ENCODE measurements at regions not wholly inside any gene's neighbourhood (a gene's known extent, or its start where the extent isn't known, plus 50 kb on each side); places are given as distances from the start of the nearest gene placed in this dataset.
A peak's percentile ranks its signal among the peaks of the same experiment; 100 is the strongest.

- Histone ChIP-seq H3K36me3 (ENCODE audit: control insufficient read depth, insufficient read depth, low read length) (no peaks in the 10 kb centered on the region), H3K9me3 (replicated peaks; ENCODE audit: control insufficient read depth, low read depth, low read length) (no peaks in the 10 kb centered on the region), H3K27ac (ENCODE audit: low read length) (no peak overlapping the region), H3K4me3 (ENCODE audit: low read length) (no peak overlapping the region), H3K4me1 (ENCODE audit: control insufficient read depth, insufficient read depth, low read length) (no peaks in the 10 kb centered on the region), H3K27me3 (ENCODE audit: control insufficient read depth, insufficient read depth, low read length) (no peaks in the 10 kb centered on the region)
- DNase-seq: peak; percentile 81
- WGBS (ENCODE audit: insufficient coverage): 20% methylated on average over 2 of the region's 4 CpGs
These were observed 86.5 kb upstream of the ABCC4 start for GRCh38 chr13:95387733-95388207.

- H3K9me3 ChIP-seq (replicated peaks; ENCODE audit: control insufficient read depth, low read depth, low read length): no peaks in the 10 kb centered on the region
- H3K4me3 ChIP-seq (ENCODE audit: low read length): no peak overlapping the region
- no peak for DNase-seq
- no peaks in the 10 kb centered on the region for H3K4me1 ChIP-seq (ENCODE audit: control insufficient read depth, insufficient read depth, low read length)
- no peaks in the 10 kb centered on the region for H3K36me3 ChIP-seq (ENCODE audit: control insufficient read depth, insufficient read depth, low read length)
- no CpG with 5 or more reads among the region's 2 CpGs for WGBS (ENCODE audit: insufficient coverage)
- no peaks in the 10 kb centered on the region for H3K27me3 ChIP-seq (ENCODE audit: control insufficient read depth, insufficient read depth, low read length)
- H3K27ac ChIP-seq (ENCODE audit: low read length): no peak overlapping the region
These were observed 87.3 kb upstream of the ABCC4 start for GRCh38 chr13:95388420-95389079.

GRCh38 chr13:95391362-95391761 is 90.1 kb upstream of the ABCC4 start:
- H3K36me3 ChIP-seq (ENCODE audit: control insufficient read depth, insufficient read depth, low read length): no peaks in the 10 kb centered on the region
- no peaks in the 10 kb centered on the region for H3K27me3 ChIP-seq (ENCODE audit: control insufficient read depth, insufficient read depth, low read length)
- peak; percentile 46 for DNase-seq
- H3K9me3 ChIP-seq (replicated peaks; ENCODE audit: control insufficient read depth, low read depth, low read length): no peaks in the 10 kb centered on the region
- no peak overlapping the region for H3K27ac ChIP-seq (ENCODE audit: low read length)
- no peak overlapping the region for H3K4me3 ChIP-seq (ENCODE audit: low read length)
- WGBS (ENCODE audit: insufficient coverage): 36% methylated on average over 2 of the region's 2 CpGs
- H3K4me1 ChIP-seq (ENCODE audit: control insufficient read depth, insufficient read depth, low read length): no peaks in the 10 kb centered on the region

GRCh38 chr13:95391785-95392184 is 90.5 kb upstream of the ABCC4 start:
- Histone ChIP-seq H3K4me1 (ENCODE audit: control insufficient read depth, insufficient read depth, low read length) (no peaks in the 10 kb centered on the region), H3K27me3 (ENCODE audit: control insufficient read depth, insufficient read depth, low read length) (no peaks in the 10 kb centered on the region), H3K4me3 (ENCODE audit: low read length) (no peak overlapping the region), H3K9me3 (replicated peaks; ENCODE audit: control insufficient read depth, low read depth, low read length) (no peaks in the 10 kb centered on the region), H3K36me3 (ENCODE audit: control insufficient read depth, insufficient read depth, low read length) (no peaks in the 10 kb centered on the region), H3K27ac (ENCODE audit: low read length) (no peak overlapping the region)
- no CpG with 5 or more reads among the region's 2 CpGs for WGBS (ENCODE audit: insufficient coverage)
- no peak for DNase-seq

GRCh38 chr13:95392597-95392996 is 91.3 kb upstream of the ABCC4 start:
- no peak for DNase-seq
- no CpG with 5 or more reads among the region's 3 CpGs for WGBS (ENCODE audit: insufficient coverage)
- H3K4me3 ChIP-seq (ENCODE audit: low read length): no peak overlapping the region
- H3K4me1 ChIP-seq (ENCODE audit: control insufficient read depth, insufficient read depth, low read length): no peaks in the 10 kb centered on the region
- H3K36me3 ChIP-seq (ENCODE audit: control insufficient read depth, insufficient read depth, low read length): no peaks in the 10 kb centered on the region
- H3K27me3 ChIP-seq (ENCODE audit: control insufficient read depth, insufficient read depth, low read length): no peaks in the 10 kb centered on the region
- no peaks in the 10 kb centered on the region for H3K9me3 ChIP-seq (replicated peaks; ENCODE audit: control insufficient read depth, low read depth, low read length)
- H3K27ac ChIP-seq (ENCODE audit: low read length): no peak overlapping the region

- no peak overlapping the region for H3K27ac ChIP-seq (ENCODE audit: low read length)
- H3K4me1 ChIP-seq (ENCODE audit: control insufficient read depth, insufficient read depth, low read length): peaks cover 6% of the 10 kb centered on the region
- 4% methylated on average over 8 of the region's 17 CpGs for WGBS (ENCODE audit: insufficient coverage)
- peaks cover 2% of the 10 kb centered on the region for H3K27me3 ChIP-seq (ENCODE audit: control insufficient read depth, insufficient read depth, low read length)
- no peaks in the 10 kb centered on the region for H3K36me3 ChIP-seq (ENCODE audit: control insufficient read depth, insufficient read depth, low read length)
- peak overlapping the region; percentile 25 for H3K4me3 ChIP-seq (ENCODE audit: low read length)
- no peaks in the 10 kb centered on the region for H3K9me3 ChIP-seq (replicated peaks; ENCODE audit: control insufficient read depth, low read depth, low read length)
- no peak for DNase-seq
These were observed 102.3 kb upstream of the ABCC4 start for GRCh38 chr13:95403349-95404140.

GRCh38 chr13:95404141-95404882 is 103.1 kb upstream of the ABCC4 start:
- WGBS (ENCODE audit: insufficient coverage): under 1% methylated on average over 20 of the region's 24 CpGs
- no peak overlapping the region for H3K27ac ChIP-seq (ENCODE audit: low read length)
- peak; percentile 88 for DNase-seq
- H3K9me3 ChIP-seq (replicated peaks; ENCODE audit: control insufficient read depth, low read depth, low read length): no peaks in the 10 kb centered on the region
- peaks cover 2% of the 10 kb centered on the region for H3K27me3 ChIP-seq (ENCODE audit: control insufficient read depth, insufficient read depth, low read length)
- no peaks in the 10 kb centered on the region for H3K36me3 ChIP-seq (ENCODE audit: control insufficient read depth, insufficient read depth, low read length)
- H3K4me1 ChIP-seq (ENCODE audit: control insufficient read depth, insufficient read depth, low read length): peaks cover 6% of the 10 kb centered on the region
- H3K4me3 ChIP-seq (ENCODE audit: low read length): peak overlapping the region; percentile 25

GRCh38 chr13:95406176-95406575 is 104.9 kb upstream of the ABCC4 start:
- no peak for DNase-seq
- Histone ChIP-seq H3K4me3 (ENCODE audit: low read length) (no peak overlapping the region), H3K27me3 (ENCODE audit: control insufficient read depth, insufficient read depth, low read length) (peaks cover 2% of the 10 kb centered on the region), H3K36me3 (ENCODE audit: control insufficient read depth, insufficient read depth, low read length) (no peaks in the 10 kb centered on the region), H3K27ac (ENCODE audit: low read length) (no peak overlapping the region), H3K9me3 (replicated peaks; ENCODE audit: control insufficient read depth, low read depth, low read length) (no peaks in the 10 kb centered on the region), H3K4me1 (ENCODE audit: control insufficient read depth, insufficient read depth, low read length) (peaks cover 6% of the 10 kb centered on the region)
- no CpG with 5 or more reads among the region's 3 CpGs for WGBS (ENCODE audit: insufficient coverage)

- WGBS (ENCODE audit: insufficient coverage): 48% methylated on average over 3 of the region's 7 CpGs
- no peak for DNase-seq
- no peak overlapping the region for H3K27ac ChIP-seq (ENCODE audit: low read length)
- no peak overlapping the region for H3K4me3 ChIP-seq (ENCODE audit: low read length)
- H3K9me3 ChIP-seq (replicated peaks; ENCODE audit: control insufficient read depth, low read depth, low read length): no peaks in the 10 kb centered on the region
- no peaks in the 10 kb centered on the region for H3K36me3 ChIP-seq (ENCODE audit: control insufficient read depth, insufficient read depth, low read length)
- H3K4me1 ChIP-seq (ENCODE audit: control insufficient read depth, insufficient read depth, low read length): no peaks in the 10 kb centered on the region
- H3K27me3 ChIP-seq (ENCODE audit: control insufficient read depth, insufficient read depth, low read length): no peaks in the 10 kb centered on the region
These were observed 110.3 kb upstream of the ABCC4 start for GRCh38 chr13:95411428-95412040.

GRCh38 chr13:95418946-95419345 is 117.7 kb upstream of the ABCC4 start:
- Histone ChIP-seq H3K9me3 (replicated peaks; ENCODE audit: control insufficient read depth, low read depth, low read length) (no peaks in the 10 kb centered on the region), H3K27ac (ENCODE audit: low read length) (no peak overlapping the region), H3K4me3 (ENCODE audit: low read length) (no peak overlapping the region), H3K36me3 (ENCODE audit: control insufficient read depth, insufficient read depth, low read length) (no peaks in the 10 kb centered on the region), H3K27me3 (ENCODE audit: control insufficient read depth, insufficient read depth, low read length) (no peaks in the 10 kb centered on the region), H3K4me1 (ENCODE audit: control insufficient read depth, insufficient read depth, low read length) (no peaks in the 10 kb centered on the region)
- no peak for DNase-seq
- WGBS (ENCODE audit: insufficient coverage): no CpG with 5 or more reads among the region's 4 CpGs

Data from muscle of leg (tissue), 3 donors.